Activated B cell treated with CpG ODN at 0.5 μM for 24 hours (primary cell): ENCODE measurements at regions not wholly inside any gene's neighbourhood (a gene's known extent, or its start where the extent isn't known, plus 50 kb on each side); places are given as distances from the start of the nearest gene placed in this dataset.

Source experiments
- ATAC-seq: fragments of 200-7000 bp; cut with Tn5 transposase; one replicate; pipeline ENCODE4 v1.10.0; 2021; ENCODE audit warnings: low read depth, mild to moderate bottlenecking, moderate library complexity
- CTCF ChIA-PET: fragments of 350-600 bp; sonication (Branson Sonifier 250); formaldehyde crosslinking; loops from one replicate; lab custom pipeline; 2021; ENCODE audit warnings: antibody characterized with exemption; lab: Charles Lee
- POLR2A ChIA-PET: fragments of 350-600 bp; sonication (Branson Sonifier 250); formaldehyde crosslinking; loops from one replicate; lab custom pipeline; 2021; ENCODE audit warnings: antibody characterized with exemption; lab: Charles Lee
- DNase-seq: peaks from one replicate; pipeline ENCODE4 v3.0.0; 2022
- H3K27ac Mint-ChIP-seq: one replicate; pipeline ENCODE4 v1.8.0; 2020; ENCODE audit warnings: mixed read lengths
- H3K27me3 Mint-ChIP-seq: one replicate; pipeline ENCODE4 v1.8.0; 2021; ENCODE audit warnings: mixed read lengths
- H3K36me3 Mint-ChIP-seq: one replicate; pipeline ENCODE4 v1.8.0; 2021; ENCODE audit warnings: low read depth, mixed read lengths
- H3K4me1 Mint-ChIP-seq: one replicate; pipeline ENCODE4 v1.8.0; 2021; ENCODE audit warnings: mixed read lengths
- H3K4me3 Mint-ChIP-seq: one replicate; pipeline ENCODE4 v1.8.0; 2020; ENCODE audit warnings: mild to moderate bottlenecking, mixed read lengths
- H3K9me3 Mint-ChIP-seq: one replicate; pipeline ENCODE4 v1.8.0; 2020; ENCODE audit warnings: mixed read lengths
- intact Hi-C: fragments of 100-400 bp; cut with micrococcal nuclease; formaldehyde crosslinking; loops from one replicate; pipeline ENCODE4 v1.15.1; 2024
- TF ChIP-seq, protein P1 (sequence below): fragments of 200-600 bp; IDR thresholded peaks from one replicate; pipeline ENCODE4 v1.8.0; 2022; ENCODE audit warnings: antibody characterized with exemption, mild to moderate bottlenecking

DNA sequence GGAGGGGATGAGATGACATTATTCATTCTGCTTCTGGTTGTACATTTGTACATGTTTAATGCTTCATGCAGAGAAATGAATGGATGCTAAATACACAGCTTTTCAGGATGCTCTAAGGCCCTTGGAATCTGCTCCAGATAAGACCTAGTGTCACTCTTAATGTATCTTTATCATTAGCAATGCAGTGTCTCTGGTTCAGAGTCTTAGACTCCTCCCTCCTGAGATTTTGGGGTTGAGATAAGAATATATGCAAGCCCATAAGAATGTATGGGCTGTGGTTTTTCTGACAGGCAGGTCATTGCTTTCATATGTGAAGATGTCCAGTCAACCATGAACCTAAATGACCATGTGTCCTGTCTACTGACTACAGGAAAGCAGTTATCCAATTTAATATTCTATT, 415.5 kb downstream of the RPS6KC1 start:
- Mint-ChIP-seq H3K4me1 (no peaks in the 10 kb centered on the region), H3K27me3 (no peaks in the 10 kb centered on the region), H3K36me3 (no peaks in the 10 kb centered on the region), H3K9me3 (no peaks in the 10 kb centered on the region), H3K27ac (no peak overlapping the region), H3K4me3 (no peak overlapping the region)
- no peak for DNase-seq
- no peak for ATAC-seq
- intact Hi-C loops = no loop called here
- TF ChIP-seq, protein P1, sequence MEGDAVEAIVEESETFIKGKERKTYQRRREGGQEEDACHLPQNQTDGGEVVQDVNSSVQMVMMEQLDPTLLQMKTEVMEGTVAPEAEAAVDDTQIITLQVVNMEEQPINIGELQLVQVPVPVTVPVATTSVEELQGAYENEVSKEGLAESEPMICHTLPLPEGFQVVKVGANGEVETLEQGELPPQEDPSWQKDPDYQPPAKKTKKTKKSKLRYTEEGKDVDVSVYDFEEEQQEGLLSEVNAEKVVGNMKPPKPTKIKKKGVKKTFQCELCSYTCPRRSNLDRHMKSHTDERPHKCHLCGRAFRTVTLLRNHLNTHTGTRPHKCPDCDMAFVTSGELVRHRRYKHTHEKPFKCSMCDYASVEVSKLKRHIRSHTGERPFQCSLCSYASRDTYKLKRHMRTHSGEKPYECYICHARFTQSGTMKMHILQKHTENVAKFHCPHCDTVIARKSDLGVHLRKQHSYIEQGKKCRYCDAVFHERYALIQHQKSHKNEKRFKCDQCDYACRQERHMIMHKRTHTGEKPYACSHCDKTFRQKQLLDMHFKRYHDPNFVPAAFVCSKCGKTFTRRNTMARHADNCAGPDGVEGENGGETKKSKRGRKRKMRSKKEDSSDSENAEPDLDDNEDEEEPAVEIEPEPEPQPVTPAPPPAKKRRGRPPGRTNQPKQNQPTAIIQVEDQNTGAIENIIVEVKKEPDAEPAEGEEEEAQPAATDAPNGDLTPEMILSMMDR = no peak
- ChIA-PET POLR2A (no interaction called here), CTCF (no interaction called here)

DNA sequence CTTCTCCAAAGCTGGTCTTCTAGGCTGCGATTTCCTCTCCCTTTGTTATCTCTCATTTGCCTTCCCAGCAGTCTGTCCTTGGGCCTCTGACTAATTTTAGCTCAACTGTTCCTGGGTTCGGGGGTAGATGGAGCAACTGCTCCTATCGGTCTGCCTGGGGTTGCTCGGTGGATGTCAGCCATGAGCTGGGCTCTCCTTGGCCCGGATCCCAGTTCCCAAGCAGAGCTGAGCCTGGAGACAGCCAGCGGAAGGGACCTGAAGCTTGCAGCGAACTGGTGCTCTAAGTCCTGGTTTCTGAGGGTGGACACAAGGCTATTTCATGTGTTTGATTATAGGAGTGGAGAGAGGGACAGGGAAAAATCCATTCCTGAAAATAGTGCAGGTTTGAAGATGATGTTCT, 423.0 kb downstream of the RPS6KC1 start:
- POLR2A ChIA-PET = no interaction called here
- CTCF ChIA-PET = no interaction called here

GRCh38 chr1:213481395-213481794, 430.4 kb downstream of the RPS6KC1 start:
- TF ChIP-seq, protein P1 = no peak
- H3K27me3 Mint-ChIP-seq = peaks cover 1% of the 10 kb centered on the region
- no peaks in the 10 kb centered on the region for H3K4me1 Mint-ChIP-seq
- DNase-seq (no peak), ATAC-seq (no peak)
- intact Hi-C loops = no loop called here
- POLR2A ChIA-PET = no interaction called here
- CTCF ChIA-PET = no interaction called here
- H3K4me3 Mint-ChIP-seq = no peak overlapping the region
- no peaks in the 10 kb centered on the region for H3K36me3 Mint-ChIP-seq
- no peak overlapping the region for H3K27ac Mint-ChIP-seq
- no peaks in the 10 kb centered on the region for H3K9me3 Mint-ChIP-seq

More for the DNA sequence above, 423.0 kb downstream of the RPS6KC1 start:
- ATAC-seq (no peak), DNase-seq (no peak)
- Mint-ChIP-seq H3K4me3 (no peak overlapping the region), H3K9me3 (no peaks in the 10 kb centered on the region), H3K36me3 (no peaks in the 10 kb centered on the region), H3K27me3 (no peaks in the 10 kb centered on the region), H3K27ac (no peak overlapping the region), H3K4me1 (no peaks in the 10 kb centered on the region)
- TF ChIP-seq, protein P1 = no peak
- intact Hi-C loops = no loop called here

- no peak overlapping the region for H3K27ac Mint-ChIP-seq
- no peaks in the 10 kb centered on the region for H3K4me1 Mint-ChIP-seq
- no peaks in the 10 kb centered on the region for H3K9me3 Mint-ChIP-seq
- DNase-seq (no peak), ATAC-seq (no peak)
- TF ChIP-seq, protein P1 = no peak
- CTCF ChIA-PET = no interaction called here
- peaks cover 1% of the 10 kb centered on the region for H3K27me3 Mint-ChIP-seq
- POLR2A ChIA-PET = no interaction called here
- intact Hi-C loops = no loop called here
- no peaks in the 10 kb centered on the region for H3K36me3 Mint-ChIP-seq
- H3K4me3 Mint-ChIP-seq = no peak overlapping the region
These were observed 433.3 kb downstream of the RPS6KC1 start for GRCh38 chr1:213484333-213484732.

- DNase-seq = no peak
- Mint-ChIP-seq H3K27ac (no peak overlapping the region), H3K27me3 (peaks cover 1% of the 10 kb centered on the region), H3K9me3 (no peaks in the 10 kb centered on the region), H3K4me3 (no peak overlapping the region), H3K4me1 (no peaks in the 10 kb centered on the region), H3K36me3 (no peaks in the 10 kb centered on the region)
- ATAC-seq = no peak
- ChIA-PET CTCF (no interaction called here), POLR2A (no interaction called here)
- intact Hi-C loops = no loop called here
- TF ChIP-seq, protein P1 = no peak
These were observed 433.7 kb downstream of the RPS6KC1 start for GRCh38 chr1:213484758-213485157.
